ENCODE measurements at regions not wholly inside any gene's neighbourhood (a gene's known extent, or its start where the extent isn't known, plus 50 kb on each side); places are given as distances from the start of the nearest gene placed in this dataset.
"Not testable (repeated sequence)": the region's sequence is repeated elsewhere in the genome, so short reads cannot be mapped to it uniquely, and the experiment has no call there.

- FAIRE-seq (no peak), DNase-seq (ENCODE audit: low spot score) (no peak)
These were observed 341.0 kb upstream of the UBE2E2 start for GRCh38 chr3:22862111-22862510.

DNA sequence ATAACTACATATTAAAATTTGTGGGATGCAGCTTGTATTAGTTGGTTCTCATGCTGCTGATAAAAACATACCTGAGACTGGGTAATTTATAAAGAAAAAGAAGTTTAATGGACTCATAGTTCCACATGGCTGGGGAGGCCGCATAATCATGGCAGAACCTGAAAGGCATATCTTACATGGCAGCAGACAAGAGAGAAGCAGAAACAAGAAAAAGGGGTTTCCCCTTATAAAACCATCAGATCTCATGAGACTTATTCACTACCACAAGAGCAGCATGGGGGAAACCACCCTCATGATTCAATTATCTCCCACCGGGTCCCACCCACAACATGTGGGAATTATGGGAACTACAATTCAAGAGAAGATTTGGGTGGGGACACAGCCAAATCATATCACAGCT lies 320.3 kb upstream of the UBE2E2 start:
- not testable (repeated sequence) for FAIRE-seq; DNase-seq (ENCODE audit: low spot score)

- FAIRE-seq = no peak
- no peak for DNase-seq (ENCODE audit: low spot score)
These were observed 318.1 kb upstream of the UBE2E2 start for GRCh38 chr3:22885039-22885438.

DNA sequence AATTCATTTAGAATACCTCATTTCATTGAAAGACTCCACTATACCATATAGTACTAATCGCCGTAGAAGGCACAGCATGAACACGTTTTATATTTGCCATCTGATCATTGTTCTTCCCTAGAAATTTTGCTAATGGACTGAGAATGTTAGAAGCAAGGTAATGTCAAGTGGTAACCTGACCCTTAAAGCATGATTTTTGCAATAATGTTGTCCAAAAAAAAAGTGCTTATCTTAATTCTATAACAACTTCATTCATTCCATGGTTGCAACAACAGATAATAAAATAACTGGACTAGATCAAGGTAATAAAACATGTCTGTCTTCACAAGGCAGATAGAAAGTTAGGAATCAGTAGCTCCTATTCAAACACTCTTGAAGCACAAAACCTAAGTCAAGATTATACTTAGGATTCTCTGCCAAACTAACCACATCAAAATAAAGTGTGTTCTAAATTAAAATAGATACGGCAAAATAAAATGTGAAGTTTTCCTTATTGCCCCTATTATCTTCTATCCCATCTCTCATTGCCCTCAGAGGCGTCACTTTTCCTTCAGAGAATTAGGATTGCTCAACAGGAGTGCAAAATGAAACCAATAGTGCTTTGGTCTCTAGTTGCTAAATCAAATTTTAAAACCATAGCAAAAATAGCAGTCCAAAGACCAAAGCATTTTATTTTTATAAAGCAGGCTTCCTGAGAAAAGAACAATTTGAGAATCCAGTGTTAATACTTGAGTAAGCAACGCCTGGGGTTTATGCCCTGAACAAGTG lies 317.4 kb upstream of the UBE2E2 start:
- no peak for DNase-seq (ENCODE audit: low spot score)
- no peak for FAIRE-seq

- DNase-seq (ENCODE audit: low spot score) = no peak
- FAIRE-seq = peak; percentile 46
These were observed 316.6 kb upstream of the UBE2E2 start for GRCh38 chr3:22886439-22887068.

- DNase-seq (ENCODE audit: low spot score) = peak; percentile 35
- no peak for FAIRE-seq
These were observed 315.3 kb upstream of the UBE2E2 start for GRCh38 chr3:22887664-22888291.

GRCh38 chr3:22893101-22893500 lies 310.0 kb upstream of the UBE2E2 start:
- no peak for FAIRE-seq
- DNase-seq (ENCODE audit: low spot score) = no peak

- FAIRE-seq (no peak), DNase-seq (ENCODE audit: low spot score) (no peak)
These were observed 309.3 kb upstream of the UBE2E2 start for GRCh38 chr3:22893644-22894325.

DNA sequence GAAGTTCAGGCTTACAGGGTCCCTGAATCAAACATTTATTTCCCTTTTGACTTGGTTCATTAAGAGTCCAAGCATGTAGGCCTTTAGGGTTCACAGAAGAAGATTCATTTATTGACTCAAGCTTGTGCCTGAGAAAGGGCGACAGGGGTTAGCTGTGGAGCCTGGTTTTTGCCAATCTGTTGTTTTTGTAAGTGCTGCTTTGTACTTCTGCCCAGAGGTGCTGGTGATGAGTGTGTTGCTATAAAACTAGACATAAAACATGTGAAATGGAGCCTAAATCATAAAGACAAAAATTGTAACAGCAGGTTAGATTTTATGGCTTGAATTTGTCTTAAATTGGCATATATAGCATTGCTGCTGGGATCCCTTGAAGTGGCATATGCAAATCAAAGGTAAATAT lies 308.3 kb upstream of the UBE2E2 start:
- DNase-seq (ENCODE audit: low spot score) (no peak), FAIRE-seq (no peak)

GRCh38 chr3:22895671-22896070 lies 307.5 kb upstream of the UBE2E2 start:
- FAIRE-seq = no peak
- no peak for DNase-seq (ENCODE audit: low spot score)

GRCh38 chr3:22898558-22898957 lies 304.6 kb upstream of the UBE2E2 start:
- DNase-seq (ENCODE audit: low spot score) (no peak), FAIRE-seq (no peak)

- FAIRE-seq (no peak), DNase-seq (ENCODE audit: low spot score) (no peak)
These were observed 303.7 kb upstream of the UBE2E2 start for GRCh38 chr3:22899441-22899840.

- no peak for FAIRE-seq
These were observed 302.8 kb upstream of the UBE2E2 start for GRCh38 chr3:22900296-22900695.

GRCh38 chr3:22901684-22902083 lies 301.4 kb upstream of the UBE2E2 start:
- no peak for DNase-seq (ENCODE audit: low spot score)
- no peak for FAIRE-seq

More at GRCh38 chr3:22900296-22900695, 302.8 kb upstream of the UBE2E2 start:
- no peak for DNase-seq (ENCODE audit: low spot score)

DNA sequence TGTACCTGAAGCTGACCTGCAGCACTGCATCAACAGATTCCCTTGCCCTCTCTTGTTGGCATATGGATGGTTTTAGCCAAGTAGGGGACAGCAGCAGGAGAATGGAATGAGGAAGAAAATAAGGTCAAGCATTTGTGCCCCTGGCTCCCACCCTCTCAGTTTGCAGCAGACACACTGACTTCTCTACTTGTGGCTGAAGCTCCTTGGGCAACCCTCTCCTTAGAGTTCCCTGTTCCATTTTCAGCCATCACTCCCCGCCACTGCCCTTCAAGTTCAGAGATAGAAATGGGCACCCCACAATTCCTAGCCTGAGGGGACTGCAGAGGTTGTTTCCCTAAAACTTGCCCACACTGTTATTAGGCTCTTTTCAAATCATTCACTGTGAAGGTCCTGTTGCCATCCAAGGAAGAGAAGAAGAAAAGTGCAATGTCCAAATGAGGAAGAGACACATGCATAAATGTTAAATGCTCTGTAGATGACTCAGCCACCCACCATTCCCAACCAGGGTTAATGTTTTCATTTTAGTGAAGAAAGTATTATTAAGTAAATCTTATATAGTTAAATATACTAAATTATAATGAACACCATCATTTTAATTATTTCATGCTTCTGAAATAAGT lies 295.9 kb upstream of the UBE2E2 start:
- FAIRE-seq (no peak), DNase-seq (ENCODE audit: low spot score) (no peak)

GRCh38 chr3:22907796-22908195 lies 295.3 kb upstream of the UBE2E2 start:
- no peak for FAIRE-seq

DNA sequence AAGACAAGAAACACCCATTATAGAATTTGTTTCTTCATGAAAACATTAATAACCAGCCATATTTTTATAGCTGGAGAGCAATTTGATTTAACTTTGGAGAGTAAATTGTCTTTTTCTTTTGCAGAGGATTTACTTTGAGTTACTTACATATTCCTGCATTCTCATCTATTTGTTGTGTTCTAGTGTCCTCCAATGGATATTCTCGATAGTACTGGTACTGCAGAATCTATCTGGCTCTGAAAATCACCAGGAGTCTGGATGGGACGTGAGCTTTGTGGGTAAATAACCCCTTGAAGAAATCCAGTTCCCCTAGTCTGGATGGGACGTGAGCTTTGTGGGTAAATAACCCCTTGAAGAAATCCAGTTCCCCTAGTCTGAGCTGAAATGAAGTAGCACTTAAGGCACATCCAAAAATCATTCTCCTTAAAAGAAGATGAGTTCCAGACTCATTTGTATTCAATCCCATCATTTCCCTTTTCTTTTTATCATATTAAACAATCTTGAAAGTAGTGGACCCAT lies 294.1 kb upstream of the UBE2E2 start:
- FAIRE-seq (no peak), DNase-seq (ENCODE audit: low spot score) (no peak)

More at GRCh38 chr3:22907796-22908195, 295.3 kb upstream of the UBE2E2 start:
- no peak for DNase-seq (ENCODE audit: low spot score)

GRCh38 chr3:22916933-22917332 lies 286.2 kb upstream of the UBE2E2 start:
- FAIRE-seq (no peak), DNase-seq (ENCODE audit: low spot score) (no peak)

DNA sequence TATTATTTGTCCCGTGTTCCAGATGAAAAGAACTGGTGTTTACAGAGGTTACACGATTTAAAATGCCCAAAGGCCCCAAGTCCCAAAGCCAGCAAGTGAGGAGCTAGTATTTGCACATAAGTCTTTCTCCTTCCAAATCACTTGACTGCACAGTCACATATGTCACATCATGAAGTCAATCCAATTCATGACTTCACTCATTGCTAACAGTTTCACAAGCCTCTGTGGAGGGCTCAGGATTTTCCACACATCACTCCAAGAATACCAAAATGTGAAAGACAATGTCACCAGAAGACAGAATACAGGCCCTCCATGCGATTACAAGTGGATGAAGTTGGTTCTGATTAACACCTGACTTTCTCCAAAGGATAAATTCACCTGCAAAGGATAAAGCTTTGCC lies 283.1 kb upstream of the UBE2E2 start:
- no peak for FAIRE-seq
- DNase-seq (ENCODE audit: low spot score) = no peak

- DNase-seq (ENCODE audit: low spot score) (peak; percentile 27), FAIRE-seq (no peak)
These were observed 280.8 kb upstream of the UBE2E2 start for GRCh38 chr3:22922317-22922716.

DNA sequence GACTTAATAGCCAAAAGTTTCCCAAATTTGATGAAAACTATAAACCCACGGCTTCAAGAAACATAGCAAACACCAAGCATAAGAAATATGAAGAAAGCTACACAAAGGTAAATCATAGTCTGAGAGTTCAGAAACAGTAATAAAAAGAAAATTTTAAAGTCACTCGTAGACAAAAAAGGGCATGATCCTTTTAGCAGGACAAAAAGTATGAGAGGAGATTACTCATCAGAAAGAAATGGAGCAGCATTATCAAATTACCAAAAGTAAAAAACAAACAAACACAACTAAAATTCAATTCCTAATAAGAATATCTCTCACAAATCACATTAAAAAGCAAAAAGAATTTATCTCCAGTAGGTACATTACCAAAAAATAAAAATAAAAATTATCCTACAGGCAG lies 279.4 kb upstream of the UBE2E2 start:
- no peak for FAIRE-seq
- DNase-seq (ENCODE audit: low spot score) = no peak
